Immature natural killer cell (primary cell): ENCODE measurements at regions not wholly inside any gene's neighbourhood (a gene's known extent, or its start where the extent isn't known, plus 50 kb on each side); places are given as distances from the start of the nearest gene placed in this dataset.
A peak's percentile ranks its signal among the peaks of the same experiment; 100 is the strongest.
"Not testable (repeated sequence)": the region's sequence is repeated elsewhere in the genome, so short reads cannot be mapped to it uniquely, and the experiment has no call there.

ENCODE experiments used
- DNase-seq, 3 donors: peaks; one replicate each; pipeline ENCODE4 v3.0.0; 2022; ENCODE audit warnings: mixed read lengths in 1 of 3
- H3K27ac Mint-ChIP-seq, 6 donors: one replicate each; pipeline ENCODE4 v1.8.0; 2020; ENCODE audit warnings: mixed read lengths in 6 of 6, mild to moderate bottlenecking in 5 of 6, inconsistent platforms in 4 of 6, moderate library complexity in 3 of 6
- H3K27me3 Mint-ChIP-seq, 3 donors: one replicate each; pipeline ENCODE4 v1.8.0; 2020 to 2021; ENCODE audit warnings: low read depth in 3 of 3, mild to moderate bottlenecking in 3 of 3, mixed read lengths in 3 of 3, moderate library complexity in 3 of 3, inconsistent platforms in 1 of 3
- H3K36me3 Mint-ChIP-seq, 3 donors: one replicate each; pipeline ENCODE4 v1.8.0; 2020; ENCODE audit warnings: mixed read lengths in 3 of 3, inconsistent platforms in 2 of 3, mild to moderate bottlenecking in 2 of 3
- H3K4me1 Mint-ChIP-seq, 2 donors: one replicate each; pipeline ENCODE4 v1.8.0; 2020; ENCODE audit warnings: inconsistent platforms in 2 of 2, mild to moderate bottlenecking in 2 of 2, mixed read lengths in 2 of 2, moderate library complexity in 1 of 2
- H3K4me3 Mint-ChIP-seq, 5 donors: one replicate each; pipeline ENCODE4 v1.8.0; 2020; ENCODE audit warnings: mild to moderate bottlenecking in 5 of 5, mixed read lengths in 5 of 5, inconsistent platforms in 3 of 5, moderate library complexity in 3 of 5
- H3K9me3 Mint-ChIP-seq, 6 donors: one replicate each; pipeline ENCODE4 v1.8.0; 2020; ENCODE audit warnings: mild to moderate bottlenecking in 6 of 6, mixed read lengths in 6 of 6, inconsistent platforms in 4 of 6, moderate library complexity in 3 of 6

DNA sequence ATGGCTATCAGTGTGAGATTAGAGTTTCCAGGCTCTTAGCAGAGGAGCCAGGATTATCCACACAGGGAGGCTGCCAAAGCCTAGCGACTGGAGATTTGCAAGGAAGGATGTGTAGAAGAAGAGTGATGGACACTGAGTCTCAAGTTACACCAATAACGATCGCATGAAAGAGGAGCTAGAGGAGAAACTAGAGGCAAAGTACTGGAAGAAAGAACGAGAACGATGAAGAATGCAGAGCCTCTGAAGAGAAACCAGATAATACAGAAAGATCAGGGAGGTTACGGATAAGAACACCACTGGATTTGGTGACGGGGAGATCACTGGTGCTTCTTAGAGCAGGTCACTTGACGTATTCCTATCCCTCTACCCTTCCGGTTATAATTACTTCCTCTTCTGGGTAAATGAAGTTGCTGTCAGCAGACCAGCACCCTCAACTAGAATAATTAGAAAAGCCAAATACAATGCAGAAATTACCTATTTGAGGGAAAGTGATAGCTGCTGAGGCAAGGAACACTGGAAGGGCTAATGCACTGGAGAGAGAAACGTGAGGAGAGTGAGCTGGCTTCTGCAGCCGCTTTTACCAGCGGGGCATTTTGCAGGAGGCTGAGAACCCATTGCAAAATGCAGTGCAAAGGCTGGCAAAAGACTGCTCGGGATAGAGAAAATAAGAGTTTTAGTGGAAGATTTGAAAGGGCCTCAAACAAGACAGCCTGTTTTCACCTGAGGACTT is 93.1 kb upstream of the HIF1A start:
- Mint-ChIP-seq H3K36me3 (peaks cover 0 to 7% (median 0%) of the 10 kb centered on the region in 3 donors), H3K4me1 (peaks cover 7 to 13% of the 10 kb centered on the region in 2 donors), H3K9me3 (no peaks in the 10 kb centered on the region), H3K4me3 (no peak overlapping the region), H3K27ac (peak overlapping the region in 1 of 6 donors; percentile 14), H3K27me3 (peaks cover 0 to 2% (median 2%) of the 10 kb centered on the region in 3 donors)
- DNase-seq = no peak

DNA sequence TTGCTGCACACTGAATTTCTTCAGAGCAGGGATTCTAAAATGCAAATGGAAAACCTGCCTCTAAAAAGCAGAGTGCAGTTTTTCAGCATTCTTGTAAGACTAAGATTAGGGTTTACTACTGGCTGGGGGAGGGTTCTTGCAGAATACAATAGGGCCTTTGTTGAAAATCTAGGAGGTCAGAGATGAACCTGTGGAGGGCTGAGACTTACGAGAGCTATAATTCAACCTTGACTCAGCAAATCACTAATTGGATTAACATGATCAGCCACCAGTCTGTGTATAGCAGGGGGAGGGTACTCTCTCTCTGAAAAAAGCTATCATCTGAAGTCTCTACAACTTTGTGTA is 92.6 kb upstream of the HIF1A start:
- Mint-ChIP-seq H3K9me3 (no peaks in the 10 kb centered on the region), H3K36me3 (peaks cover 0 to 7% (median 0%) of the 10 kb centered on the region in 3 donors), H3K4me3 (no peak overlapping the region), H3K4me1 (peaks cover 7 to 13% of the 10 kb centered on the region in 2 donors), H3K27me3 (peaks cover 0 to 2% (median 2%) of the 10 kb centered on the region in 3 donors), H3K27ac (no peak overlapping the region)
- no peak for DNase-seq

DNA sequence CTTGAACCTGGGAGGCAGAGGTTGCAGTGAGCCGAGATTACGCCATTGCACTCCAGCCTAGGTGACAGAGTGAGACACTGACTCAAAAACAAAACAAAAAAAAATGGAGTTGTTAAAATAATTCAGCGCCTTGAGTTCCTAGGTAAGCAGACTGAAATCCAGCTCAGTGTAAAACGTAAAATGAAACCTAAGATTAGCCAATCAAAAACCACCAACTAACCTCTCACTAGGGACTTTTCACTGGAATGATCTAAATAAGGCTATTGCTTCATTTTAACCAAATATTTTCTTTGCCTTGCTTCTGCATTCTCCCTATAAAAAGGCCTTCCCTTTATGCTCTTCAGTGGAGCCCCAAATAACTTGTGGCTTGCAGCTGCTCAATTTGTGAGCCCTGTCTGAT is 91.6 kb upstream of the HIF1A start:
- Mint-ChIP-seq H3K27ac (no peak overlapping the region), H3K27me3 (peaks cover 0 to 2% (median 2%) of the 10 kb centered on the region in 3 donors), H3K36me3 (peaks cover 0 to 7% (median 0%) of the 10 kb centered on the region in 3 donors), H3K9me3 (no peaks in the 10 kb centered on the region), H3K4me1 (peaks cover 8 to 12% of the 10 kb centered on the region in 2 donors), H3K4me3 (no peak overlapping the region)
- DNase-seq = no peak

DNA sequence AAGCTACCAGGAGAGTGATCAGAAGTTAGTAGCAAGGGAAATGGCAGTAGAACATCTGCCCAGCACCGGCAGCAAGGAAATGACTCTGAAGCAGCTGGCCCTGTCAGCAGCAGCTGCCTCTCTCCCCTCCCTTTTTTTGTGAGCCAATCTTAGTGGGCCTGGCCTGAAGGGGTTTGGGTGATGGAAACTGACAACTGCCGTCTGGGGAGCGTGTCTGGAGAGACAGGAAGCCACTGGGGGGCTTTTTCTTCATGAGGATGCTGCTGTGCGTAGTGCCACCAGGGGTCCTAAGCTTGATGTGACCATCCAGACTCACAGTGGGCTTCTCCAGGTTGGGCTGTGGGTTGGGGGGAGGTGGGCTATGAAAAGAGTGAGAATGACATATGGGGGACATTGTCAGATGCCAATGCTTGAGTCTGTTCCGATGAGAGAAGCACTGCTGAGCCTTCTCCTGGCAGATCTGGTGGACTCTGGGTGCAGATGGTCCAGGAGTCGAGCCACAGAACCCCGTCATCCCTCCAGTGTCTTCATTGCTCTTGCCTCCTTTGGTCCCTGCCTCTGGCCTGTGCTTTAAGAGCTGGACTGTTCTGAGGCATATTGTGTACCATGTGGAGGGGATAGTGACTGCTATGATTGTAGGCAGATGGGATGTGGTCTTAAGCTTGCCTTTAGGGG is 87.6 kb upstream of the HIF1A start:
- Mint-ChIP-seq H3K9me3 (no peaks in the 10 kb centered on the region), H3K27me3 (peaks cover 0 to 2% (median 0%) of the 10 kb centered on the region in 3 donors), H3K4me1 (peaks cover 13% of the 10 kb centered on the region in 2 donors)

DNA sequence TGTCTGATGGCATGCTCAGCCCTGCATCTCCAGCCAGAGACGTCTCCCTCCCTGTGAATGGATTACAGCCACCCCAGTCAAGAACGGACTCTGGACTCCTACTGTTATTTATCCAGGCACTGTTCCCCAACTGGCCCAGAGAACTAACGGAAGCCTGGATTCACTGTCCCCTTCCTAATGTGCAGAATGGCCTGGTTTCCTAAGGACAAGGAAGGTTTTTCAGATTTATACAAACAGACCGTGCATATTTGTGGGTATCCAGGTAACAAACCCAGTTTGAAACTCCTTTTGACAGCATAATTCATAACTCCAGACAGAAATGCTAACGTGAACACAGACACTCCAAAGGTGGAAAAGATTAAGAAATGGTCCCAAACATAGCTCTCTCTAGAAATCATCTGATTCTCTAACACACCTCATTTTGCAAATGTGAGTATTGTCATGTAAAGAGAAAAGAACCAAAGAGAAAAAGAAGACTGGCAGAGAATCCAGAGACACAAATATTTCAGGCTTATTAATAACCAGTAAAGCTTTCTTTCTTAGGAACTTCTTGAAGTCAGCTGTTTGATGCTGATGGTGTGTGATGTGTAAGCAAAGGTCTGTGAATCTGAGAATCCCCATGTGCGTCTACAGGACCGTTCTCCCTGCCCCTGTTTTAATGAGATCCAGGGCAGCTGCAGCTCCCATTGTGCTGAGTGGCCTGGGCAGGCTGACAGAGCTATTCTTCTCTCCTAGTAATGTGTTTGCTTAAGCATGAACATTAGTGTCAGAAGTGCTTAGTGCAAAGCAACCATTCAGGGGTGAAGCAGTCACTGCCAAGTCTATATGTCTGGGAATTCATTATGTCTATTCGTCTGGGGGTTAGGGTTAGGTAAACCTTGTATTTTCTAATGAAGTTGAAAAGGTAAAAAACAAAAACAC is 86.8 kb upstream of the HIF1A start:
- Mint-ChIP-seq H3K4me3 (no peak overlapping the region), H3K4me1 (peaks cover 13% of the 10 kb centered on the region in 2 donors), H3K27ac (peak overlapping the region in 3 of 6 donors; percentile 5 to 41 (median 25))

More for the DNA sequence above, 87.6 kb upstream of the HIF1A start:
- DNase-seq = no peak
- Mint-ChIP-seq H3K36me3 (no peaks in the 10 kb centered on the region), H3K4me3 (no peak overlapping the region), H3K27ac (peak overlapping the region in 1 of 6 donors; percentile 5)

DNA sequence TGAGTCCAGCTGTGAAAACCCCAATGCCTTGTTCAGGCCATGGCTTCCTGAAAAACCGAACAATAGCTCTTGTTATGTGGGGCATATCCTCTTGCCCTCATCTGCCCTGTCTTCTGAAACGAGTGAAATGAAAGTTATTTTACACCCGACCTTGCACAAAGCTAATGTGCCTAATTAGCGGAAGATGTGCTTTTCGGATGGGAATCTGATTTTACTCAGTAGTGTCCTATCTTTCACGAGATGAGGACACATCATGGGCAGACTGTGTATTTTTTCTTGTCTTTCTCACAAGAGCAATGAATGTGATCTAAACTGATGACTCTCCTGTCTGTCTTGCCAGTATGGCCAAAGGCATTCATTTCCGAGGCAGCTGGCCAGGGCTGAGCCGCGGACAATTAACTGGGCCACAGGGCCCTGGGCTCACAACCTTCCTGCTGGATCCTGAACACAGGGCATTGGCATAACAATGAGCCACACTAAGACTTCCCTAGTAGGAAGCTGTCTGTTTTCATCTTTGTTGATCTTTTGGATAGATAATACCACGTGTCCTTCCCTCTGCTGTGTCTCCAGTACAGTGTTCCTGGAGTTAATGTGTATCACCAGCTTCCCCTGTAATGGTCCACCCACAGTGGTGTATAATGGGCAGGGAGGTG is 86.0 kb upstream of the HIF1A start:
- H3K4me3 Mint-ChIP-seq = peak overlapping the region in 1 of 5 donors; percentile 18
- H3K9me3 Mint-ChIP-seq = no peaks in the 10 kb centered on the region
- no peak overlapping the region for H3K27ac Mint-ChIP-seq
- peaks cover 13% of the 10 kb centered on the region in 2 donors for H3K4me1 Mint-ChIP-seq
- peaks cover 0 to 2% (median under 1%) of the 10 kb centered on the region in 3 donors for H3K27me3 Mint-ChIP-seq
- DNase-seq = no peak
- no peaks in the 10 kb centered on the region for H3K36me3 Mint-ChIP-seq

More for the DNA sequence above, 86.8 kb upstream of the HIF1A start:
- no peak for DNase-seq
- peaks cover 0 to 2% (median 2%) of the 10 kb centered on the region in 3 donors for H3K27me3 Mint-ChIP-seq
- H3K36me3 Mint-ChIP-seq = no peaks in the 10 kb centered on the region
- H3K9me3 Mint-ChIP-seq = no peaks in the 10 kb centered on the region

DNA sequence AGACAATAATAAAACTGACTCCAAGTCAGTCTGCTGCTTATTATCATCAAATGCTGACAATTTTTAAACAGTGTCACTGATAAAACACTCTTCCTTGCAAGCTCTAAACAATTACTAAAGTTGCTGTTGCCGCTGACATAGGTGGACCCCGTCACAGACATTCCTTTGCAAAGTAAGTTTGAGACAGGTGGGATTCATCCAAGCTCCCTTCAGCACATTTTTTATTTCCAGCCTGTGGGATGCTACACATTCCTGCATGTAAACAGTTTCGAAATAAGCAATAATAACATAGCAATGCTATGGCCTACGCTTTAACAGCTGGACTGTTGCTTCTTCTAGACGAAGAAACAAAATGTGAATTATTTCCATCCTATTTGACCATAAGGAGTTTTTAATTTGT is 85.4 kb upstream of the HIF1A start:
- no peak overlapping the region for H3K27ac Mint-ChIP-seq
- no peaks in the 10 kb centered on the region for H3K36me3 Mint-ChIP-seq
- no peaks in the 10 kb centered on the region for H3K9me3 Mint-ChIP-seq
- peaks cover 0 to 2% (median 0%) of the 10 kb centered on the region in 3 donors for H3K27me3 Mint-ChIP-seq
- H3K4me1 Mint-ChIP-seq = peaks cover 13% of the 10 kb centered on the region in 2 donors
- no peak for DNase-seq
- no peak overlapping the region for H3K4me3 Mint-ChIP-seq

DNA sequence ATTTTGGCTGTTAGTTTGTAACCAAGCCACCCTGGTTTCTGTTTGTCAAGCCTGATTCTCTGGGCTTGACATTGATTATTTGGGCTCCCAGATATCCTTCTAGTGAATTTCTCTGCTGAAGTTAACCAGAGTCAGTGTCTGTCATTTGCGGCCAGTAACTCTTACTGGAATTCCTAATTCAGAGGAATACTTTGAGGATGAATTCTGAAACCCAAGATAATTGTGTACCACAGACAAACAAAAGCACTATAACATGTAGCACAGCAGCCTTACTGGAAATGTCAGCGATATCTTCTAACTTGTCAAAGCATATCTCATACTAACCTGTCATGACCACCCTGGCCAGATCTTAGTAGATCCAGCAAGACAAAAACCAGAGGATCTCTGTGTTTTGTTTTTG is 84.4 kb upstream of the HIF1A start:
- no peak overlapping the region for H3K4me3 Mint-ChIP-seq
- no peaks in the 10 kb centered on the region for H3K9me3 Mint-ChIP-seq
- peaks cover 13% of the 10 kb centered on the region in 2 donors for H3K4me1 Mint-ChIP-seq
- peaks cover 0 to 2% (median 2%) of the 10 kb centered on the region in 3 donors for H3K27me3 Mint-ChIP-seq
- no peaks in the 10 kb centered on the region for H3K36me3 Mint-ChIP-seq
- H3K27ac Mint-ChIP-seq = no peak overlapping the region
- DNase-seq = no peak

DNA sequence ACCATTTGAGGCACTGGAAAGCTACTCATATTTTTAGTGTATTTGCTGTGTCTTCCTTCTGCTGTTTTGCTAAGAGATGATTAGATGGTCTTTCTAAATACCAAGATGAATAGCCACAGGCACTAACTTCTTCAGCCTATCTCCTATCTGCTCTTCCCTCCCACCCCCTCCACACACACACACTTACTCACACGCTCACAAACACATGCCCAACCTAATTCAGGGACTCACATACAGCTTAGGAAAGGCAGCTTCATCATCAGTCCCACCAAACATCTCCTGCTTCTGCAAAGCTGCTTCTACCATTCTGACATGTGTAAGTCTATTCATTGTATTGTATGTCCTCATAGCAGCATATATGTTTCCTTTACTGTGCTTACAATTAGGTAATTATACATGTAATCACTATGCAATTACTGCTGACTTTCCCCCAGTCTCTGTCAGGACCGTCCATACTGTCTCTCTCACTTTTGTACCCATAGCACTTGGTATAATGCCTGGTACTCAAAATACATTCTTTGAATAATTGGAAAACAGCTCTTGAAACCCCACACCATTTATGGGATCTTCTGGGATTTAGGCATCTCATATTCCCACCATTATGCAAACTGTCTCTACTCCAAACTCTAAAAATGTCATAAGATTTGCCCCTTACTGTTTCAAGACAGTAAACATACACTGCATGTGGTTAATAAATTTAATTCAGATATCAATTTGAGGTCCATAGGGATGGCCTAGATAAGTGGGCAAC is 83.3 kb upstream of the HIF1A start:
- Mint-ChIP-seq H3K27ac (no peak overlapping the region), H3K27me3 (peaks cover 0 to 2% (median 2%) of the 10 kb centered on the region in 3 donors), H3K9me3 (no peaks in the 10 kb centered on the region), H3K36me3 (no peaks in the 10 kb centered on the region), H3K4me1 (peaks cover 13% of the 10 kb centered on the region in 2 donors), H3K4me3 (no peak overlapping the region)
- no peak for DNase-seq

DNA sequence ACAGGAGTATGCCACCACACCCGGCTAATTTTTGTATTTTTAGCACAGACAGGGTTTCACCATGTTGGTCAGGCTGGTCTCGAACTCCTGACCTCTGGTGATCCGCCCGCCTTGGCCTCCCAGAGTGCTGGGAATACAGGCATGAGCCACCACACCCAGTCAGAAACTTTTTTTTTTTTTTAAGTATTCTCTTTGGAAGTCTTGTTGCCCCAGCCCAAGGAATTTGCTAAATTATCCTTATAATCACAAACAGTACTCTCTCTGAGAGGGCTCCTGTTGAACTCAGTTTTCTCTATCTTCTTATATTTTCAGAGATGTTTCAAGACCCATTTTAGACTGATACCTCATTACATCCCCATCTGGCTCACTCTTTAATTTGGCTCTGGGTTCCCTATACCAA is 82.3 kb upstream of the HIF1A start:
- H3K36me3 Mint-ChIP-seq, H3K27ac Mint-ChIP-seq, H3K4me3 Mint-ChIP-seq, H3K27me3 Mint-ChIP-seq, DNase-seq, H3K9me3 Mint-ChIP-seq: not testable (repeated sequence)
- H3K4me1 Mint-ChIP-seq = peaks cover 13% of the 10 kb centered on the region in 2 donors

DNA sequence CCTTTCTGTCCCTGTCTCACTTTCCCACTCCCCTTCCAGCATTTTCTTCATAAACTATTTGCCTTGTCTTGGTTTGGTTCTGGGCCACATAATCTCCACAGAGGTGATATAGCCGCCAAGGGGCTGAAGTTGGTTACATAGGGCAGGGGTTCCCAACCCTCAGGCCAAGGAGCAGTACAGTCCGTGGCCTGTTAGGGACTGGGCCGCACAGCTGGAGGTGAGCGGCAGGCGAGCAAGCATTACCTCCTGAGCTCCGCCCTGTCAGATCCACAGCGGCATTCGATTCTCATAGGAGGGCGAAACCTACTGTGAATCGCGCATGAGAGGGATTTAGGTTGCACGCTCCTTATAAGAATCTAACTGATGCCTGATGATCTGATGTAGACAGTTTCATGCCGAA is 80.6 kb upstream of the HIF1A start:
- Mint-ChIP-seq H3K27me3 (peaks cover 0 to 6% (median 4%) of the 10 kb centered on the region in 3 donors), H3K4me1 (peaks cover 2% of the 10 kb centered on the region in 2 donors), H3K9me3 (no peaks in the 10 kb centered on the region), H3K36me3 (peaks cover 0 to 4% (median 0%) of the 10 kb centered on the region in 3 donors), H3K4me3 (no peak overlapping the region), H3K27ac (no peak overlapping the region)
- no peak for DNase-seq

DNA sequence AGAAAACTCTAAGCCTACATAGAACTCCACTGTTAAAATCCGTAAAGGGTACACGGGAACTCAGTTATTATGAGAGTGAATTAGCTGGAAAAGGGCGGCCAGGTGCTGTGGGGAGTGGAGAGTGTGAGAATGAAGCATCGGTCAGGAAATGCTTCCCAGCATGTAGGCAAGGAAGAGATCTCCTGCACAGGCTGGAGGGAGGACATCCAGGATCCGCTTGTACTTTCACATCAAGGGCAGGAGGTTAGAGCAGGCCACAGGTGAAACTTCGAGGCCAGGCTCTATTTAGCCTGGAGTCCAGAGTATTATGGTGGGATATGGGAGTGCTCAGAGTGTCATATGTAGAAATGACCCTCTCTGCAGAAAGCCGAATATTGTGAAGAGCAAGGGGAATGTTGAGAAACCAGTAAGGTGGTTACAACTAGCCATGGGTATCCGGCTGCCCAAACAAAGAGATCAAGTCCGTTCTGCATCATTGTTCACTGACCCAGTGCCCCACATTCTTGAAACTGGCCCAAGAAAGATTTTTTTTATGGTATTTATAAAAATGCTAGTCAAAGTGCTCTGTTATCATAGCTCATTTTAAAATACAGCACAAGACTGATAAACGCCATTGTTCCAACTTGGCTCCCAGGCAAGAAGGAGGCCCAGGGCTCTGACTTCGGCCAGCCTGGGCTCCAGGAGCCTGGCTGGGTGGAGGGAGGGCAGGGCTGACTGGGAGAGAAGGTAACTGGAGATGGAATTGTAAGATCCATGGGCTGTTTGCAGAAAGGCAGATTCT is 79.4 kb upstream of the HIF1A start:
- Mint-ChIP-seq H3K4me3 (no peak overlapping the region), H3K27ac (no peak overlapping the region), H3K36me3 (peaks cover 0 to 4% (median 0%) of the 10 kb centered on the region in 3 donors), H3K4me1 (no peaks in the 10 kb centered on the region), H3K9me3 (no peaks in the 10 kb centered on the region), H3K27me3 (peaks cover 0 to 6% (median 4%) of the 10 kb centered on the region in 3 donors)
- no peak for DNase-seq
